HL-60 (cell line): ENCODE measurements at regions not wholly inside any gene's neighbourhood (a gene's known extent, or its start where the extent isn't known, plus 50 kb on each side); places are given as distances from the start of the nearest gene placed in this dataset.

Experiments used
- DNase-seq, 2 experiments: peaks; one replicate each; pipeline ENCODE4 v3.0.0-alpha.2; 2010 to 2020; ENCODE audit warnings: low read depth in 1 of 2, low spot score in 1 of 2
- H3K27ac ChIP-seq: fragments of 250-450 bp; sonication (Bioruptor Pico); replicated peaks from 2 replicates; pipeline ENCODE4 v1.5.1; 2020; ENCODE audit warnings: mild to moderate bottlenecking, moderate library complexity
- H3K27me3 ChIP-seq: fragments of 250-450 bp; sonication (Bioruptor Pico); 2 replicates; pipeline ENCODE4 v1.5.1; 2021; ENCODE audit warnings: mild to moderate bottlenecking, moderate library complexity; ENCODE audit not compliant: insufficient read depth, poor library complexity, severe bottlenecking
- H3K4me3 ChIP-seq: replicated peaks from 2 replicates; pipeline ENCODE4 v1.5.1; 2011; ENCODE audit warnings: mild to moderate bottlenecking, control low read depth, low read length; ENCODE audit not compliant: insufficient read depth
- CTCF ChIP-seq: IDR thresholded peaks from one replicate; pipeline ENCODE4 v1.5.1; 2011; ENCODE audit warnings: low read length, control low read depth, inconsistent platforms; ENCODE audit not compliant: insufficient read depth
- GABPA ChIP-seq: IDR thresholded peaks from 2 replicates; pipeline ENCODE4 v1.6.1; 2012; ENCODE audit warnings: low read depth
- POLR2AphosphoS5 ChIP-seq: IDR thresholded peaks from 2 replicates; pipeline ENCODE4 v1.6.1; 2012; ENCODE audit warnings: low read depth
- REST ChIP-seq: IDR thresholded peaks from 2 replicates; pipeline ENCODE4 v1.6.1; 2012; ENCODE audit warnings: low read depth; ENCODE audit not compliant: insufficient replicate concordance
- SPI1 ChIP-seq: IDR thresholded peaks from 2 replicates; pipeline ENCODE4 v1.6.1; 2012; ENCODE audit warnings: low read depth, mild to moderate bottlenecking, borderline replicate concordance

- Histone ChIP-seq H3K27ac (no peak overlapping the region), H3K4me3 (no peak overlapping the region), H3K27me3 (no peaks in the 10 kb centered on the region)
- no peak for DNase-seq
- TF ChIP-seq SPI1, result no peak
- TF ChIP-seq REST, result no peak
- TF ChIP-seq GABPA, result no peak
- no peak for TF ChIP-seq CTCF
- no peak for TF ChIP-seq POLR2AphosphoS5
Measured at GRCh38 chr2:74779587-74780135, 54.3 kb upstream of the HK2 start.
